ENCODE measurements at regions not wholly inside any gene's neighbourhood (a gene's known extent, or its start where the extent isn't known, plus 50 kb on each side); places are given as distances from the start of the nearest gene placed in this dataset.

- TF ChIP-seq, protein P1, sequence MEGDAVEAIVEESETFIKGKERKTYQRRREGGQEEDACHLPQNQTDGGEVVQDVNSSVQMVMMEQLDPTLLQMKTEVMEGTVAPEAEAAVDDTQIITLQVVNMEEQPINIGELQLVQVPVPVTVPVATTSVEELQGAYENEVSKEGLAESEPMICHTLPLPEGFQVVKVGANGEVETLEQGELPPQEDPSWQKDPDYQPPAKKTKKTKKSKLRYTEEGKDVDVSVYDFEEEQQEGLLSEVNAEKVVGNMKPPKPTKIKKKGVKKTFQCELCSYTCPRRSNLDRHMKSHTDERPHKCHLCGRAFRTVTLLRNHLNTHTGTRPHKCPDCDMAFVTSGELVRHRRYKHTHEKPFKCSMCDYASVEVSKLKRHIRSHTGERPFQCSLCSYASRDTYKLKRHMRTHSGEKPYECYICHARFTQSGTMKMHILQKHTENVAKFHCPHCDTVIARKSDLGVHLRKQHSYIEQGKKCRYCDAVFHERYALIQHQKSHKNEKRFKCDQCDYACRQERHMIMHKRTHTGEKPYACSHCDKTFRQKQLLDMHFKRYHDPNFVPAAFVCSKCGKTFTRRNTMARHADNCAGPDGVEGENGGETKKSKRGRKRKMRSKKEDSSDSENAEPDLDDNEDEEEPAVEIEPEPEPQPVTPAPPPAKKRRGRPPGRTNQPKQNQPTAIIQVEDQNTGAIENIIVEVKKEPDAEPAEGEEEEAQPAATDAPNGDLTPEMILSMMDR (optimal IDR thresholded peaks at IDR 0.05 in 1 of 3, IDR thresholded peaks at IDR 0.05 in 1 of 3, conservative IDR thresholded peaks at IDR 0.05 in 1 of 3; ENCODE audit: extremely low read depth in 1 of 3, insufficient read depth in 2 of 3, low read length in 3 of 3) = no peak
- no peak for TF ChIP-seq EZH2 (IDR thresholded peaks at IDR 0.05; ENCODE audit: low read length)
Observed at GRCh38 chr16:25614716-25615265, 77.0 kb upstream of the HS3ST4 start.

All from keratinocyte (primary cell).